ENCODE measurements at regions not wholly inside any gene's neighbourhood (a gene's known extent, or its start where the extent isn't known, plus 50 kb on each side); places are given as distances from the start of the nearest gene placed in this dataset.

- TF ChIP-seq RXRA (IDR thresholded peaks at IDR 0.05; ENCODE audit: insufficient read depth, low read depth, low read length) (no peak), BCL11A (IDR thresholded peaks at IDR 0.05; ENCODE audit: low read depth in 2 of 2, low read length in 2 of 2) (no peak), EP300 (IDR thresholded peaks at IDR 0.05; ENCODE audit: borderline replicate concordance in 1 of 2, low read depth in 2 of 2, low read length in 2 of 2) (no peak), ATF3 (IDR thresholded peaks at IDR 0.05; ENCODE audit: insufficient read depth, low read depth, low read length) (no peak), CBX8 (IDR thresholded peaks at IDR 0.05; ENCODE audit: borderline replicate concordance, low read depth, low read length) (no peak)
These were observed 91.5 kb upstream of the CUX1 start (continued) for GRCh38 chr7:101725921-101726320.
